GM12875 (cell line): ENCODE measurements at regions not wholly inside any gene's neighbourhood (a gene's known extent, or its start where the extent isn't known, plus 50 kb on each side); places are given as distances from the start of the nearest gene placed in this dataset.
"Not testable (repeated sequence)": the region's sequence is repeated elsewhere in the genome, so short reads cannot be mapped to it uniquely, and the experiment has no call there.

Experiments
- H3K4me3 ChIP-seq: one replicate; pipeline ENCODE4 v1.5.1; 2011; ENCODE audit warnings: low read depth, low read length, control low read depth
- CTCF ChIP-seq: IDR thresholded peaks from 2 replicates; pipeline ENCODE4 v1.5.1; 2011; ENCODE audit warnings: low read depth, mild to moderate bottlenecking, control low read depth, inconsistent platforms, low read length, moderate library complexity, borderline replicate concordance; ENCODE audit not compliant: insufficient read depth

- H3K4me3 ChIP-seq, result no peak overlapping the region
- TF ChIP-seq CTCF, result no peak
These were observed 176.5 kb upstream of the CCZ1B start for GRCh38 chr7:7002418-7003062.

DNA sequence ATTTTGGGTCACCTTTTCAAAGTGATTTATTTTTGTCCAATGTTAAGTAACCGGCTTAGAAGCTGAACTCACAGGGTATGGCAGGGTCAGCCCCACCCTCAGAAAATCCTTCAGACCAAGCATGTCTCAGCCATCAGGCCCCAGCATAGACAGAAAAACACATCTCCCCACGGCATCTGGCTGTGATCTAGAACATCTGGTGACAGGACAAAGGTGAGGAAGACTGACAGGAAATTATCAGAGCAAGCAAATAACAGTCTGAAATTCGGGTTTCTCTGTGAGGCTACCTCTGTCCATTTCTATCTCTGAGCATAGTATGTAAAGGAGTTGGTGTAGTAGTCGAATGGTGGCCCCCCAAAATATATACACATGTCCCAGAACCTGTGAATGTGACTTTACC is 177.0 kb upstream of the C1GALT1 start:
- no peak overlapping the region for H3K4me3 ChIP-seq
- TF ChIP-seq CTCF, result no peak

DNA sequence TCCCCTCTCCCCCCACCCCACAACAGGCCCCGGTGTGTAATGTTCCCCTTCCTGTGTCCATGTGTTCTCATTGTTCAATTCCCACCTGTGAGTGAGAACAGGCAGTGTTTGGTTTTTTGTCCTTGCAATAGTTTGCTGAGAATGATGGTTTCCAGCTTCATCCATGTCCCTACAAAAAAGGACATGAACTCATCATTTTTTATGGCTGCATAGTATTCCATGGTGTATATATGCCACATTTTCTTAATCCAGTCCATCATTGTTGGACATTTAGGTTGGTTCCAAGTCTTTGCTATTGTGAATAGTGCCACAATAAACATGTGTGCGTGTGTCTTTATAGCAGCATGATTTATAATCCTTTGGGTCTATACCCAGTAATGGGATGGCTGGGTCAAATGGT is 176.4 kb upstream of the C1GALT1 start:
- H3K4me3 ChIP-seq, result not testable (repeated sequence)

GRCh38 chr7:7011241-7011640 is 171.1 kb upstream of the C1GALT1 start:
- H3K4me3 ChIP-seq, result not testable (repeated sequence)

GRCh38 chr7:7011751-7012150 is 170.6 kb upstream of the C1GALT1 start:
- not testable (repeated sequence) for H3K4me3 ChIP-seq

DNA sequence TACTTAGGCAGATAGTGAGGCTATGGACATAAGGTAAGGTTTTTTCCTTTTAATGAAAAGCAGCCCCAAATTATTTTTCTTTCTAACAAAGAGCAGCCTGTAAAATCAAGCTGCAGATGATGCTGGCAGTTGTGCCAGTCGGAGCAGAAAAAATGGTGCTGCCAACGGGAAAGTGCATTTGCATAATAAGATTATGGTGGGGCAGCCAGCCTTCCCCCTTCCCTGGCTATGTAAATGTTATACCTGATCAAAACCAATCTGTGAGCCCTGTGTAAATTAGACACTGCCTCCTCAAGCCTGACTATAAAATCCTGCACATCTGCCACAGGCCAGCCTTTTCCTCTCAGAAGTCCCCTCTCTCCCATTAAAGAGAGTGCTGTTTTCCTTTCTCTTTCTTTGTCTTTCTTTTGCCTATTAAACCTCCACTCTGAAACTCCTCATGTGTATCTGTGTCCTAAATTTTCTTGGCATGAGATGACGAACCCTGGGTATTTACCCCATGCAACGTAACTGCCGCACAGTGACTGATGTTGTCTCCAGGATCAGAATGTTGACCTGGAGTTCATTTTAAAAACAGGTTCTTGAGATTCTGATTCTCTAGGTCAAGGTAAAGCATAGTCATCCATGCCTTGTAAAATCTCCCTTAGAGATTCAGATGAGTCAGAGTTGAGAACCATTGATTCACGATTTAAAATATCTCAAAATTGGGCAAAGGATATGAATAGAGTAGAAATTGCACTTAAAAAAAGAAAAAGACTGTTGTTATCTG is 167.3 kb upstream of the C1GALT1 start:
- TF ChIP-seq CTCF, result no peak
- H3K4me3 ChIP-seq, result no peak overlapping the region

- no peak overlapping the region for H3K4me3 ChIP-seq
- no peak for TF ChIP-seq CTCF
These were observed 164.6 kb upstream of the C1GALT1 start for GRCh38 chr7:7017707-7018280.

- no peak for TF ChIP-seq CTCF
- H3K4me3 ChIP-seq, result no peak overlapping the region
These were observed 164.1 kb upstream of the C1GALT1 start for GRCh38 chr7:7018290-7018689.
